ENCODE measurements at regions not wholly inside any gene's neighbourhood (a gene's known extent, or its start where the extent isn't known, plus 50 kb on each side); places are given as distances from the start of the nearest gene placed in this dataset.
"Not testable (repeated sequence)": the region's sequence is repeated elsewhere in the genome, so short reads cannot be mapped to it uniquely, and the experiment has no call there.

- no peak for DNase-seq
These were observed 126.6 kb downstream of the HNRNPD start for GRCh38 chr4:82247171-82247570.

GRCh38 chr4:82241534-82241933 is 132.3 kb downstream of the HNRNPD start:
- no peak for DNase-seq

GRCh38 chr4:82240410-82240809 is 133.4 kb downstream of the HNRNPD start:
- DNase-seq: no peak

- DNase-seq: not testable (repeated sequence)
These were observed 136.6 kb downstream of the HNRNPD start for GRCh38 chr4:82237142-82237541.

- DNase-seq: no peak
These were observed 138.4 kb downstream of the HNRNPD start for GRCh38 chr4:82235346-82235745.

- no peak for DNase-seq
These were observed 140.9 kb downstream of the HNRNPD start for GRCh38 chr4:82232891-82233290.

GRCh38 chr4:82231806-82232205 is 142.0 kb downstream of the HNRNPD start:
- DNase-seq: no peak

GRCh38 chr4:82230306-82230705 is 143.5 kb downstream of the HNRNPD start:
- DNase-seq: no peak

GRCh38 chr4:82225030-82225429 is 148.8 kb downstream of the HNRNPD start:
- DNase-seq: no peak

- no peak for DNase-seq
These were observed 150.1 kb downstream of the HNRNPD start for GRCh38 chr4:82223715-82224114.

GRCh38 chr4:82219346-82219745 is 154.4 kb downstream of the HNRNPD start:
- DNase-seq: no peak

- no peak for DNase-seq
These were observed 155.6 kb downstream of the HNRNPD start for GRCh38 chr4:82217986-82218715.

- no peak for DNase-seq
These were observed 157.6 kb downstream of the HNRNPD start for GRCh38 chr4:82216219-82216618.

- no peak for DNase-seq
These were observed 158.0 kb downstream of the HNRNPD start for GRCh38 chr4:82215800-82216199.

GRCh38 chr4:82215039-82215438 is 158.8 kb downstream of the HNRNPD start:
- DNase-seq: no peak

GRCh38 chr4:82213485-82214417 is 160.0 kb downstream of the HNRNPD start:
- DNase-seq: no peak

- DNase-seq: no peak
These were observed 171.8 kb downstream of the HNRNPD start for GRCh38 chr4:82201805-82202641.

- DNase-seq: no peak
These were observed 172.5 kb downstream of the HNRNPD start for GRCh38 chr4:82201303-82201702.

GRCh38 chr4:82200046-82200445 is 173.7 kb downstream of the HNRNPD start:
- DNase-seq: no peak

GRCh38 chr4:82194329-82194728 is 179.5 kb downstream of the HNRNPD start:
- DNase-seq: no peak

- no peak for DNase-seq
These were observed 181.6 kb downstream of the HNRNPD start for GRCh38 chr4:82192017-82192673.

GRCh38 chr4:82181789-82182188 is 192.0 kb downstream of the HNRNPD start:
- no peak for DNase-seq

GRCh38 chr4:82172186-82172585 is 201.6 kb downstream of the HNRNPD start:
- no peak for DNase-seq

All from SIG-M5 (cell line).